KMS-11 (cell line): ENCODE measurements at regions not wholly inside any gene's neighbourhood (a gene's known extent, or its start where the extent isn't known, plus 50 kb on each side); places are given as distances from the start of the nearest gene placed in this dataset.

ENCODE experiments used
- H2AFZ ChIP-seq: fragments of 200-600 bp; sonication (generic); 2 replicates; pipeline ENCODE4 v1.6.1; 2016; ENCODE audit warnings: antibody characterized with exemption, mixed run types, low read depth
- H3K27ac ChIP-seq: fragments of 200-600 bp; sonication (generic); 2 replicates; pipeline ENCODE4 v1.6.1; 2016; ENCODE audit warnings: mild to moderate bottlenecking, mixed run types
- H3K27me3 ChIP-seq: fragments of 200-600 bp; sonication (generic); 2 replicates; pipeline ENCODE4 v1.6.1; 2017; ENCODE audit warnings: mild to moderate bottlenecking, low read depth, mixed run types, moderate library complexity; ENCODE audit not compliant: insufficient read depth
- H3K36me3 ChIP-seq: fragments of 200-600 bp; sonication (generic); 2 replicates; pipeline ENCODE4 v1.6.1; 2017; ENCODE audit warnings: mild to moderate bottlenecking, mixed run types; ENCODE audit not compliant: insufficient read depth
- H3K4me1 ChIP-seq: fragments of 200-600 bp; sonication (generic); 2 replicates; pipeline ENCODE4 v1.6.1; 2016; ENCODE audit warnings: mild to moderate bottlenecking, low read depth, mixed run types; ENCODE audit not compliant: poor library complexity, severe bottlenecking
- H3K4me2 ChIP-seq: fragments of 200-600 bp; sonication (generic); 2 replicates; pipeline ENCODE4 v1.7.0; 2016; ENCODE audit warnings: mild to moderate bottlenecking, mixed run types
- H3K4me3 ChIP-seq: fragments of 200-600 bp; sonication (generic); IDR thresholded peaks from 2 replicates; pipeline ENCODE4 v1.6.1; 2017; ENCODE audit warnings: low read depth, low read length, mixed read lengths; ENCODE audit not compliant: insufficient read depth
- H3K79me2 ChIP-seq: fragments of 200-600 bp; sonication (generic); 2 replicates; pipeline ENCODE4 v1.6.1; 2016; ENCODE audit warnings: low read depth, mixed run types; ENCODE audit not compliant: insufficient read depth
- H3K9ac ChIP-seq: fragments of 200-600 bp; sonication (generic); 2 replicates; pipeline ENCODE4 v1.6.1; 2016; ENCODE audit warnings: mild to moderate bottlenecking, mixed run types
- H4K20me1 ChIP-seq: fragments of 200-600 bp; sonication (generic); 2 replicates; pipeline ENCODE4 v1.6.1; 2016; ENCODE audit warnings: mild to moderate bottlenecking, mixed run types; ENCODE audit not compliant: insufficient read depth
- CTCF ChIP-seq: fragments of 200-600 bp; sonication (generic); conservative IDR thresholded peaks from 2 replicates; pipeline ENCODE4 v1.6.1; 2017; ENCODE audit warnings: low read depth, mild to moderate bottlenecking, antibody characterized with exemption, low read length, moderate library complexity, mixed read lengths

GRCh38 chrX:21056622-21057021 is 317.6 kb upstream of the CNKSR2 start:
- Histone ChIP-seq H3K79me2 (no peaks in the 10 kb centered on the region), H3K4me1 (no peaks in the 10 kb centered on the region), H3K36me3 (no peaks in the 10 kb centered on the region), H4K20me1 (no peaks in the 10 kb centered on the region), H3K4me2 (no peak overlapping the region), H3K27ac (no peak overlapping the region), H2AFZ (no peak overlapping the region), H3K27me3 (no peaks in the 10 kb centered on the region), H3K4me3 (no peak overlapping the region), H3K9ac (no peak overlapping the region)
- TF ChIP-seq CTCF, result no peak

GRCh38 chrX:21047034-21047455 is 327.2 kb upstream of the CNKSR2 start:
- Histone ChIP-seq H3K4me2 (no peak overlapping the region), H3K9ac (no peak overlapping the region), H2AFZ (no peak overlapping the region), H3K27ac (no peak overlapping the region), H3K4me1 (no peaks in the 10 kb centered on the region), H3K36me3 (no peaks in the 10 kb centered on the region), H3K79me2 (no peaks in the 10 kb centered on the region), H4K20me1 (no peaks in the 10 kb centered on the region), H3K27me3 (no peaks in the 10 kb centered on the region), H3K4me3 (no peak overlapping the region)
- no peak for TF ChIP-seq CTCF

- Histone ChIP-seq H2AFZ (no peak overlapping the region), H3K27me3 (no peaks in the 10 kb centered on the region), H3K4me2 (no peak overlapping the region), H3K36me3 (no peaks in the 10 kb centered on the region), H4K20me1 (no peaks in the 10 kb centered on the region), H3K27ac (no peak overlapping the region), H3K79me2 (no peaks in the 10 kb centered on the region), H3K4me1 (no peaks in the 10 kb centered on the region), H3K4me3 (no peak overlapping the region), H3K9ac (no peak overlapping the region)
- TF ChIP-seq CTCF, result no peak
Observed at GRCh38 chrX:21014326-21014725, 359.9 kb upstream of the CNKSR2 start.

- Histone ChIP-seq H3K4me3 (no peak overlapping the region), H3K36me3 (no peaks in the 10 kb centered on the region), H3K27me3 (no peaks in the 10 kb centered on the region), H3K4me2 (no peak overlapping the region), H3K4me1 (no peaks in the 10 kb centered on the region), H3K9ac (no peak overlapping the region), H3K79me2 (no peaks in the 10 kb centered on the region), H4K20me1 (no peaks in the 10 kb centered on the region), H2AFZ (no peak overlapping the region), H3K27ac (no peak overlapping the region)
- no peak for TF ChIP-seq CTCF
Observed at GRCh38 chrX:21004835-21005234, 369.4 kb upstream of the CNKSR2 start.
